Right renal pelvis (tissue), 4 donors: ENCODE measurements at regions not wholly inside any gene's neighbourhood (a gene's known extent, or its start where the extent isn't known, plus 50 kb on each side); places are given as distances from the start of the nearest gene placed in this dataset.

ENCODE experiments used
- DNase-seq, 4 donors: peaks; one replicate each; pipeline ENCODE4 v3.0.0-alpha.2; 2013; ENCODE audit warnings: low read depth in 4 of 4, low spot score in 3 of 4, missing footprints in 1 of 4

DNA sequence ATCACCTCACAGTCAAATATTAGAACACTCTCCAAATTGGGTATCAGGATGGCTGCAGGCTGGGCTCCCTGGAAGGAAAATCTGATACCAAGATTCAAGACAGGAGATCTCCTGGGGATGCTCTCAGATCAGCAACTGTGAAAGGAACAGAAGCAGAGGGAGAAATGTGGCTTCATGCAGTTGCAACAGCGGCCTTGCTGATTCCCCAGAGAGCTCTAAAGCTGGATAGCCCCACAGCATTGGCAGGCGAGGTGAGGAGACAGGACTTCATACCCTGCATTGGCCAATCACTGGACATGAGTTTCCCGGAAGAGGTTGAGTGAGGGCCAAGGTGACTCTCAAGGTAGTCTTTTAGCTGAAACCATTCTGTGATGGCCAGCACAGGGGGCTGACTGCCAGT is 190.6 kb downstream of the PTPN20 start:
- DNase-seq: no peak

DNA sequence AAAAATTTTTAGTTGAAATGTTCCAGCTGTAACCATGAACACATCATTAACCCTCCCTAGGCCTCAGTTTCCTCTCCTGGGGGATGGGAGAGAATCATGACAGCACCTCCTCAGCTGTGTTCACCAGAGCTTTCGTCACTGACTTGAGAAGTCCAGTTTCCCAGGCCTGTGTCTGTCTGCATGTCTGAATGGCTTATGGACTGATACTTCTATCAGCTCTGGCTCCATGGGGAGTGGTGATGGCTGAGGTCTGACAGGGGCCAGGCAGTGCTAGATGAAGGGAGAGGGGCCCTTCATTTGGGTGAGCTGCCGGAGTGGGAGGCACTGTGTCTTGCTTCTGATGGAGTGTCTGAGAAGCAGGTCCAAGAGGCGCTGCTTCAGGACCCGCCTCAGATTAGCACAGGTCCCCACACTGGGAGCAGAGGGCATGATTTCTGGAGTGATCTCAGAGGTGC is 192.9 kb downstream of the PTPN20 start:
- DNase-seq: no peak

DNA sequence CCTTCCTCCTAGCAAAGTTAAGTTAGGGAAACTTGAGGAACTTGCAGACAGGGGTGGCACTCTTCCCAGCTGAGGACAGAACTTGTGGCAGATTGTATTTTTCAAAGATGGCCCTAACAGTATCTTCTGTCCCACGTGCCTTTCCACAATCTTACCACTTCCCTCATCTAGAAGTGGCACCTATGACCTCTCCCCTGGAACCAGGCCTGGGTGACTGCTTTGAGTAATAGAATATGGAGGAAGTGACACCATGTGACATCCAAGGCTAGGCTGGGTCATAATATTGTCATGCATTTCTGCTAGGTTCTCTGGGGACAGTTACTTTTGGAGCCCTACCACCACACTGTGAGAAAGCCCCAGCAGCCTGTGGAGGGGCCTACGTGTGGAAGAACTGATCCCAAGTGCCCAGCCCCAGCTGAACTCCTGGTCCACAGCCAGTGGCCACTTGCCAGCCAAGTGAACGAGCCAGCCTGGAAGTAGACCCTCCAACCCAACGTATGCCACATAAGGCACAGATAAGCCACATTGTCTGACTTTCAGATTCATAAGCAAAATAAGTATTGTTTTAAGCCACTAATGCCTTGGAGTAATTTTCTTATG is 193.7 kb downstream of the PTPN20 start:
- DNase-seq: no peak

DNA sequence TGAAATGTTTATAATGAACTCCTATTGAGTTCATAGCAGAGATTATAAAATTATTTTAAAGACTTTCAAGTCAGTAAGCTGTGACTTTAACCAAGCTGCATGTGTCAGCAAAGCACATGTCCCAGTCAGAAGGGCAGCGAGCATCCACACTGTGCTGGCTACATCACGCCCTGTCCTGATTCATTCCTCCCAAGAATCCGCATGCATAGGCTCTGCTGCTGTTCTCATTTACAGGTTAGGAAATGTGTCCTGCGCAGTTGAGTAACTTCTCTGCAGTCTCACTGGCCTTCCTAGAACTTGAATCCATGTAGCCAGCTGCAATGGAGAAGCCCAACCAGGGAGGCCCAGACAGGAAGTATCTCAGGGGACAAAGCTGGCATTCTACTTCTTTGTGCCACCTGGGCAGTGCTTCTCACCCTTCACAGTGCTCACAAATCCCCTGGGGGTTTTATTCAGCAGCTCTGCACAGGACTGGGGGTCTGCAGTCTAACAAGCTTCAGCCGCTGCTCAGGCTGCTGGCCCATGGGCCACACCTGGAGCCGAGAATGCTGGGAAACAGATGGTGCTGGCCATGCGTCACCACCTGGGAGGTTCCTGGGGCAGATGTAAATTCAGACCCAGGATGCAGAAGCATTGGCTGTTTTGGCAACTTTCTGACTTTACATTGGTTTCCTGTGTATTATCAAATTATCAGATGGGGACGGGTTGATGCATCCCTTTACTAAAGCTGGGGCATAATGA is 192.8 kb upstream of the GDF10 start:
- DNase-seq: no peak

DNA sequence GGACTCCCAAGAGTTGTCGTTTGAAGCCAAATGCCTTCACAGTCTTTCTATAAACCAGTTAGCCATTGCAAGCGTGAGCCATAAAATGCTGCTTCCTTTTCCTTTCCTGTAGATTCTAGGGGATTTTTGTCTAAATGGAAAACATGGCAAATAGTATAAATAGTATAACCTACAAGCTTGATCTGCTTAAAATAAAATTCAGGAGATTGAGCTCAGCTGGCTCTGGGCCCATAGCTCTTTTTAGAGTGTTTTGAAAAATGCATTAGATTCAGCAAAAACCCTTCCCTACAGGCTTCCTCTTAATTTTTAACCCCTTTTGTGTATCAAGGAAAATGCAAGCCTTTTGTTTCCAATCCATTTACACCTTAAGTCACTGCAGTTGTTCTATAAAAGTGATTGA is 190.1 kb upstream of the GDF10 start:
- DNase-seq: no peak

DNA sequence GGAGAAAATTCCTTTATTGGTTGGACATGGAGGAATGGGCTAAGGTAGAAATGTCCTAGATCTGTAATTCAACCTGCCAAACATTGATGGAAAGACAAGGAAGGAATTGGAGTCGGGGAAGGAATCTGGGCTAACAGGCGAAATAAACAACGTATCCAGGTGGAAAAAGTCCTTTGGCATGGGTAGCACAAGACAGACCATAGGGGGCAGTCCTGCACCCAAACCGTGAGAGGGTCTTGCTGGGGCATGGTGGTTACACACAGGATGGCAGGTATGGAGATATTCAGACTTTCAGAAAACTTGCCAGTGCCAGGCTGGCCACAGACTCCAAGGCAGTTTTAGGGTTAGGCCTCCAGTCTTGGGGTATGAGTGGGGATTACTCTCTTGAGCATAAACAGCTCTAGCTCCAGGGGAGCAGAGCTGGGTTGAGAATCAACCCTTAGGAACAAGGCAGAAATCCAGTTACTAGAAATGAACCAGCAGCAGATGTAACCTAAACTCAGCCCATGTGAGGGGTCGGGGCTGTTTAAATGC is 188.6 kb upstream of the GDF10 start:
- no peak for DNase-seq

DNA sequence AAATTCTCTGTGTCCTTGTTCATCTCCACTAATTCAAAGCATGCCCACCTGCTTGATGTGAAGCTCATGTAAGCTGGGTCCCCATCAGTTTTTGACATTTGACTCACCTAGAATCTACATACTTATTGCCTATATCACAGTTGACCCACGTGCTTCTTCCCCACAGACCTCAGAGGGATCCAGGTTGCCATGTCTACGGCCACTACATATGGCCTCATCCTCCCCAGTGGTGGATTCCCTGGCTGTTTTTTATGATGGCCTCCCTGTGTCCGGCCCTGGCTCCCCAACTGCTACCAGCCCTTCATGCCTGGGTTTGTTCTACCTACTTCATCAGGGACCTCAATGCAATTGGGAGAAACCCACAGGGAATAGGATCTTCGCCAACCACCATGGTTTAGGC is 187.4 kb upstream of the GDF10 start:
- DNase-seq: no peak

DNA sequence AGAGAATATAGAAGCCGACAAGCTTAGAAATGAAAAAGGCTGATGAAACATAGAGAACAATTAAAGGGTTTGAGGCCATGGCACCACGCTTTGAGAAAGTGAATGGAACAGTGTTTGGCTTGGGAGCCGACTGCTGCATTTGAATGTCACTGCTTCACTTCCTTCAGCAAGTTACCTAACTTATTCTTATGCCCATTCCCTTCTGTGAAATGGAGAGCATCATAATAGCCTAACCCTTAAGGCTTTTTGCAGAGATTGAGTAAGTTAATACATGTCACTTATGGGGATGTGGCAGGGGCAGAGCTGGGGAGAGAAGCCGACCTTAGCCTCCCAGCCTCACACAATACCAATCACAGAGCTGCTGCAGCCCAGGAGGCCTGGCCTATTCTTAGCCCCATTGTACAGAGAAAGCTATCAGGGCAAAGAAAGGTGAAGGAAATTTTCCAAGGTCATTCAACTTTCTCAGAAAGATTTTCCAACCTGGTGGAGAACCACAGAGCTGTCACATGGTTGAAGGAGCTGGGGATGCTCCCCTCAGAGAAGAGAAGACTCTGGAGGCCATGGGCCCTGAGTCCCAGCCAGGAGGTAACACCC is 186.0 kb upstream of the GDF10 start:
- DNase-seq: no peak

DNA sequence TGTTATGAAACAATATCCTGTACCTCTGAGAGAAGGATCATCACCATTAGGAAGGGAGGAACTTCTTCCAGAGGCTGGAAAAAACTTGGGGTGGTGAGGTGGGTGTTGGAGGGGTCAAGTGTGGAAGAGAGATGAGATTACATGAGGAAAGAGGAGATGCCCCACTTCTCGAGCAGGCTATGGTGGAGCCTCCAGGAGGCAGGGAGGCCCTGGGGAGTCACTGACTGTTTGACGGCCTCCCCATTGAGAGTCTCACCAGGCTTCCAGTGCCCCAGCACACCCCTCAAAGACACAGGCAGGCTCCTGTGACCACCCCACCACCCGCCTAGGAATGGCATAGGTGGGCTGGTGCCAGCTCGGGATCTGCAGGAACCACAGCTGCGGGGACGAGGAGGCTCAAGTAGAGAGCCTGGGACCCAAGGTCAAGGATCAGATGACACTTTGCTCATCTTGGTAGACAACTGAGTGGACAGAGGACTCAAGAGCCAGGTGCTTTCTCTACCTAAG is 185.3 kb upstream of the GDF10 start:
- DNase-seq: no peak

DNA sequence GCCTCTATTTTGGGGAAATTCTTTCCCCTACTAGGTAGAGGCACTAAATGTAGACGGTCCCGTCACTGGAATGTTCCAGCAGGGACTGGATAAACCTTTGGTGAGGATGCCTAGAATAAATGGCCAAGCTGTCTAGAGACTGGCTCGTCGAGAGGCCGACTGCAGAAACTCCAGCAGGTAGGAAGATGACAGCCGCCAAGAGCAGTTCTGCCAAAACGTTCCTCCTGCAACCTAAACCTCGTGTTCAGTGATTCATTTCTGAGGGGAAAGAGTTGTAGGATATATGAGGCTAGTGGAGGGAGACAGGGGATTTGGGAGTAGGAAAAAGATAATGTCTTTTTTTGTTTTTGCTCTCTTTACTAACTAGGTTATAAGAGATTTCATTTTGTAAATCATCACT is 184.7 kb upstream of the GDF10 start:
- DNase-seq: no peak

DNA sequence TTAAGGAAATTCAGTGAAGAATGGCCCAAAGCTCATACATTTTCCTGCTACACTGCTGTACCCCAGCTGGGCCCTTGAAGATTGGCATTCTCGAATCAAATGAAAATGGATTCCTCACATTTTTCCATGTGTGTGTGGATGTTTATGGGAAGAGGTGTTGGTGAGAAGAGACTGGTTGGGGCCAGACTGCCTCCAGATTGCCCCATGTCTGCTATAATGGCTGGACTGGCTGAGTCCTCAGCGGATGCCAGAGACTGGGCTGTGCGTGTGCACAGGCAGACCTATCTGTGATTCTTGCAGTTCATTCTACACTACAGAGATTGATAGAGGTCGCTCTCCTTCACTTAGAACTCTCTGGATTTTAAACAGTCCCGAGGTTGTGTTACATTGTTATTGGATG is 183.6 kb upstream of the GDF10 start:
- DNase-seq: no peak

DNA sequence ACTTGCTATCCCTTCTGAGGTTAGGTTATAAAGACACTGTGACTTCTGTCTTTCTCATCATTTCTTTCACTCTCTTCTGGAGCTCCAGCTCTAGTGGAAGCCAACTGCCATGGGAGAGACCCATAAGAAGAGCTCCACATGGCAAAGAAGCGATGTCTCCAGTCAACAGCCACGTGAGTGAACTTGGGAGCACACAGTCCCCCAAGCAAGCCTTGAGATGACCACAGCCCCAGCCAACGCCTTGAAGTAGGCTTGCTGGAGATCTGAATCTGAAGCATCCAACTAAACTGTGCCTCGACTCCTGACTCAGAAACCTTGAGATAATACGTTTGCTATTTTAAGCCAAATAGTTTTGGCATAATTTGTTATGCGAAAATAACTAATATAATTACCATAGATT is 181.7 kb upstream of the GDF10 start:
- DNase-seq: no peak

DNA sequence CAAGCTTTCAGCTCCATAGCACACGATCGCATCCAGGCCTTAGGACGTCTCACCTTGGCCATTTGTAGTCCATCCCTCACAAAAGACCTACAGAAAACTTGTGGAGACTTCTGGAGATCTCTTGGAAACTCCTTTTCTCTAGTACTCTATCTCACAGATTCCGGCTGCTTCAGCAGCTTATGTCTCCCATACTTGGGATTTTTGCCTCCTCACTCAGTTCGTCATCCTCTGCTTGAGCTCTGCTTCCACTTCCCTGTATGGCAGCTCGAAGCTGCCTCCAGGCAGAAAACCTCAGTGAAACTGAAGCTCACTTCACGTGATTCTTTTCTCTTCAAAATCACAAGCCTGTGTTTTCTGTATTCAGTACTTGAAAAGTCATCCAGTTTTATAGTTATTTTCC is 178.7 kb upstream of the GDF10 start:
- no peak for DNase-seq

DNA sequence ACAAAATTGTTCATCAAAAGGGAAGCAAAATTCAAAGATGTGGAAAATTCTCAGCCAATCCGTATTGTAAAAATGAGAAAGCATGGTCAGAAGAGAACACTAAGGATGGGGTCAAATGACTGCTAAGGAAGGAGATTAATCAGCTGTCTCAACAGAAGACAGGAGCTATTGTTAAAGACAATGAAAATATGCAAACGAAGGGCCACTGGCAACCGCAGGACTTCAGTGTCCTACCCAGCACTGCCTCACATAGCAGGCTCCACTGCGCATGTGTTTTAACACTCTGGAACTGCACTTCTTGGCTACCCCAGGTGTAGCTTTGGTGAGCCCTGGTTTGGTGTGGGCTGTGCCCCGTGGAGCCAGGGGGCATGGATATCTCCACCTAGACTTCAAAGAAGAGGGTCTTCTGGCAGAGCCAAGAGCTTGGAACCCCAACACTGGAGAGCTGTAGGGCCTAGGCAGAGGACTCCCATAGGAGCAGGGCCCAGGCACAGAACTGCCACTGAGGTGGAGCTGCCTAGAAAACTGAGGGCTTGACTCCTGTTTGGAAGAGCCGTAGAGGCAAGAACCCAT is 176.2 kb upstream of the GDF10 start:
- no peak for DNase-seq

DNA sequence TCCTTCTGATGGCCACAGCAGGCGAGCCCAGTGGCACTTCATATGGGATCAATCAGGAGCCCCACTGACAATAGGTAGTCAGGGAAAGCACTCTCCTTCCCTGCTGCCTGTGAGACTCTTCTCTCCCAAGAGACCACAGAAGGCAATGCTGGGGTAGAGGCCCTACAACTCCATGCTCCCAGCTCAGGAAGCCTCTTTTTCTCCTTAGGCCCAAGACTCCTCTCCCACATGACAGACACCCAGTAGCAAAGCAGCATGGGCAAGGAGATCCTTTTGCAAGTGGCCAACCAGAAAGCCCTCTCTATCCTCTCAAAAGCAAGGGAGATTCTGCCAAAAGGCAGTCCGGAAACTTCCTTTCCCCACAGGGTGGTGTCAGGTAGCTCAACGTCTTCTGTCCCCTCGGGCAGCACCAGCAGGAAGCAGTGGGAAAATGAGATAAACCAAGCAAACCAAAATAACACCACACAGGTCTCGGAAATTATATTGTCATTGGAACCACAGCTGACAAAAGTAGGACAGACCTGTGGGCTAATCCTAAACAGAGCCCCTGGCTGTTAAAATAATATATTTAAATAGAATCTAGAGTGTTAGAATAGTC is 172.7 kb upstream of the GDF10 start:
- DNase-seq: no peak

DNA sequence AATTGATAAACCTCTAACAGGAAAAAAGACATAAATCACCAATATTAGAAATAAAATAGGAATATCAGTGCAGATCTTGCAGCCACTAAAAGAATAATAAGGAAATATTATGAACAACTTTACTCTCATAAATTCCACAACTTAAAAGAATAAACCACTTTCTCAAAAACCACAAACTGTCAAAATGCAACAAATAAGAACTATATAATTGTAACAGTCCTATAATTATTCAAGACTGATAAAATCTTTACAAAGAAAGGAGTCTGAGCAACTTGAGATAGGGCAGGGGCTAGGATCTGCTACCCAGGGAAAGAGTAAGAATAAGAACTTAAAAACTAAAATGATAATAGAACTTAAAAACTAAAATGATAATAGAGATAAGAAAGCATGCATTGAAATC is 169.5 kb upstream of the GDF10 start:
- DNase-seq: no peak

DNA sequence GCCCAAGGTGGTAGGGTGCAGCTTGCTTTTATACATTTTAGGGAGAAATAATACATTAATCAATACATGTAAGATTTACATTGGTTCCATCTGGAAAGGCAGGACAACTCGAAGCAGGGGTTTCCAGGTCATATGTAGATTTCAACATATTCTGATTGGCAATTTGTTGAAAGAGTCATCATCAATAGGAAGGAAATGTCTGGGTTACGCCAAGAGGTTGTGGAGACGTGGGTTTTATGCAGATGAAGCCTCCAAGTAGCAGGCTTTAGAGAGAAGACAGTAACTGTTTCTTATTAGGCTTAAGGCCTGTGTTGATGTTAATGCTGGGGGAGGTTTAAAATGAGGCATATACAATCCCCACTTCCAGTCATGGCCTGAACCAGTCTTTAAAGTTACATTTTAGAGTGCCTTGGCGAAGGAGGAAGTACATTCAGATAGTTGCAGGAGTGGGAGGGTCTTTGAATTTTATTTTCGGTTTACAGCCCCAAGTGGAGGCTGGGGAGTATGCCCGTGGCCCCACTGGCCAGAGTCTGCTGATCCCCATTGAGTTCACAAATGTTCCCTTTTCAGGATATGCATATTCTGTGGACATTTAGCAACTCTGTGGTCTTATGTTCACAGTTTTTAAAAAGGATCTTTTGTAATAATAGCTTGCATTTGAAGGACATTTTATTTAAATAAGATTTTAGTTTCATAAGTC is 166.0 kb upstream of the GDF10 start:
- DNase-seq: no peak

DNA sequence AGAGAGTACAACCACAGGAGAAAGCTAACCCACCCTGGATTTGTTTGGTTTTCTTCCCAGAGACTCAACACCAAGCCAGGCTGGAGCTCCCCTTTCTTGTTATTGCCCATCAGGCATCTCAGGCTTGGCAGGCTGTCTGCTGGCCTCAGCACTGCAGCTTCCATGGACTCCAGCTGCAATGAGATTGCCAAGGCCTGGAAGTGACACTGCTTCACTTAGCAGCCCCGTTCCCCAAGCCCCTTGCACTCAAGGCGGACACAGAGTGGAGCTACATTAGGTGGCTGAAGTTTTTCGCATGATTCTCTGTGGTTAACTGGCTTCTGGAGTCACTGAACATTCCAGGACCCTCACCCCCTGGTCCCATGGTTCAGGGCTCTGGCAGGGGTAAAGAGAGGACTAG is 163.1 kb upstream of the GDF10 start:
- no peak for DNase-seq

DNA sequence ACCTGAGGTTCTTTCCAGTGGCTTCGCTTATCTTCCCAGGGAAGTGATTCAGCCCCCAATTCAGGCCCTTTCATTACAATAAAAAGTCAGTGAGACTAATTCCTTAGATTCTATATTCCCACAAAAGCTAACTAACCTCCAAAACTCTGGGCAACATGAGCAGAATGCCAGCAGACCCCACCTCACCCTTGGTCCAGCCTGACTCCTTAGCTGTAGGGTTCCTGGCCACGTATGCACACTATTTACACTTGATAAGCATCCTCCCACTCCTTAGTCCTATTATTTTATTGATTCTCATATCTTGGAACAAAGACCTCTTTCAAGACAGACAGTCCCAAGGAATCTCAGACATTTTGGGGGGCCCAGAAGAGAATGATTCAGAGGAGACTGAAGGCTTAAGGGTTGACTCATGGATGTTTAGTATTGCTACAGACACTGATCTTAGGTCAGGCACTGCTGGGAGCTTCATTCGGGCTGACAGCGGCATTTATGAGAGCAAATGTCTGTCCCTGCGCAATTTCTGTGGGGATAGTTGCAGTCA is 162.6 kb upstream of the GDF10 start:
- no peak for DNase-seq

DNA sequence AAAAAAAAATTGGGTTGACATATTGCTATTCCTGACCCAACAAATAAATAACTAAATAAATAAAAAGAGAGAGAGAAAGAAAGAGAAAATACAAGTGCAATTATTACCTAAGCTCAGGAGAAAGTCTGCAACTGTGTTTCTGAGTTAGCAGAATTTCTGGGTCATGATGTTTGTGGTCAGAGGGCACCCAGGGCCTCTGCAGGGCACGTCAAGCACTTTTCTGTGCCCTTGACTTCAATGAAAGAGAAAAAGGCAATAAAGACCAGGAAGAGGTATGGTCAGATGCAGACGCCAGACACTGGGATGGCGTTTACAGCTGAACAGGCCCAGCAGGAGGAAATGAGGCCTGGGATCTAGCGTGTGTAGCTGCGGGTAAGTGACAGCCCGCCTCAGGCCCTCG is 160.9 kb upstream of the GDF10 start:
- DNase-seq: no peak
